Islet precursor cell (in vitro differentiated cells): ENCODE measurements at regions not wholly inside any gene's neighbourhood (a gene's known extent, or its start where the extent isn't known, plus 50 kb on each side); places are given as distances from the start of the nearest gene placed in this dataset.

Source experiments
- DNase-seq: peaks from one replicate; pipeline ENCODE4 v3.0.0-alpha.2; 2018

- DNase-seq, result no peak
Observed at GRCh38 chr3:74564560-74564959, 49.9 kb downstream of the CNTN3 start.

- DNase-seq, result no peak
Observed at GRCh38 chr3:74562558-74563269, 51.7 kb downstream of the CNTN3 start.

- no peak for DNase-seq
Observed at GRCh38 chr3:74561881-74562280, 52.6 kb downstream of the CNTN3 start.

GRCh38 chr3:74559261-74559660, 55.2 kb downstream of the CNTN3 start:
- DNase-seq, result no peak

- DNase-seq, result no peak
Observed at GRCh38 chr3:74550686-74551085, 63.8 kb downstream of the CNTN3 start.

- DNase-seq, result no peak
Observed at GRCh38 chr3:74546426-74546825, 68.0 kb downstream of the CNTN3 start.

- no peak for DNase-seq
Observed at GRCh38 chr3:74542441-74542840, 72.0 kb downstream of the CNTN3 start.

- DNase-seq, result no peak
Observed at GRCh38 chr3:74539876-74540275, 74.6 kb downstream of the CNTN3 start.

GRCh38 chr3:74538669-74539068, 75.8 kb downstream of the CNTN3 start:
- no peak for DNase-seq

- no peak for DNase-seq
Observed at GRCh38 chr3:74537857-74538256, 76.6 kb downstream of the CNTN3 start.

GRCh38 chr3:74537164-74537563, 77.3 kb downstream of the CNTN3 start:
- no peak for DNase-seq

- DNase-seq, result no peak
Observed at GRCh38 chr3:74535281-74535680, 79.2 kb downstream of the CNTN3 start.

GRCh38 chr3:74534611-74535010, 79.8 kb downstream of the CNTN3 start:
- DNase-seq, result no peak

GRCh38 chr3:74532446-74532845, 82.0 kb downstream of the CNTN3 start:
- DNase-seq, result no peak

- DNase-seq, result no peak
Observed at GRCh38 chr3:74531491-74531890, 83.0 kb downstream of the CNTN3 start.

GRCh38 chr3:74529145-74529544, 85.3 kb downstream of the CNTN3 start:
- DNase-seq, result no peak

GRCh38 chr3:74527566-74527965, 86.9 kb downstream of the CNTN3 start:
- DNase-seq, result no peak

- no peak for DNase-seq
Observed at GRCh38 chr3:74523811-74524210, 90.6 kb downstream of the CNTN3 start.

- no peak for DNase-seq
Observed at GRCh38 chr3:74520895-74521294, 93.6 kb downstream of the CNTN3 start.

GRCh38 chr3:74518610-74519009, 95.8 kb downstream of the CNTN3 start:
- no peak for DNase-seq

GRCh38 chr3:74516019-74516418, 98.4 kb downstream of the CNTN3 start:
- no peak for DNase-seq

- DNase-seq, result no peak
Observed at GRCh38 chr3:74515451-74515850, 99.0 kb downstream of the CNTN3 start.

GRCh38 chr3:74511078-74511477, 103.4 kb downstream of the CNTN3 start:
- DNase-seq, result no peak

GRCh38 chr3:74510261-74510818, 104.1 kb downstream of the CNTN3 start:
- DNase-seq, result no peak

GRCh38 chr3:74507691-74508090, 106.8 kb downstream of the CNTN3 start:
- no peak for DNase-seq
